Heart left ventricle (tissue), 16 donors: ENCODE measurements at regions not wholly inside any gene's neighbourhood (a gene's known extent, or its start where the extent isn't known, plus 50 kb on each side); places are given as distances from the start of the nearest gene placed in this dataset.

Source experiments
- ATAC-seq, 4 donors: fragments of 200-7000 bp; cut with Tn5 transposase; one replicate each; pipeline ENCODE4 v1.9.1; 2020 to 2022; ENCODE audit warnings: moderate library complexity in 4 of 4, mild to moderate bottlenecking in 3 of 4, moderate number of reproducible peaks in 1 of 4
- DNase-seq, 5 donors: peaks; one replicate each; pipeline ENCODE4 v3.0.0-alpha.2; 2020
- H3K27ac ChIP-seq, 12 donors: fragments of 200-600 bp; sonication (generic) in 4 of 12; one replicate each; pipeline versions ENCODE4 v1.5.0 to v1.8.0; 2016 to 2022; ENCODE audit warnings: mild to moderate bottlenecking in 2 of 12
- H3K27me3 ChIP-seq, 9 donors: fragments of 200-600 bp; sonication (generic) in 2 of 9; one replicate each; pipeline versions ENCODE4 v1.5.1 to v1.8.0; 2016 to 2022; ENCODE audit warnings: mild to moderate bottlenecking in 3 of 9
- H3K36me3 ChIP-seq, 9 donors: fragments of 200-600 bp; sonication (generic) in 2 of 9; one replicate each; pipeline versions ENCODE4 v1.5.0 to v1.8.0; 2018 to 2022; ENCODE audit warnings: mild to moderate bottlenecking in 2 of 9
- H3K4me1 ChIP-seq, 12 donors: fragments of 200-600 bp; sonication (generic) in 4 of 12; one replicate each; pipeline versions ENCODE4 v1.5.0 to v1.8.0; 2016 to 2022; ENCODE audit warnings: mild to moderate bottlenecking in 3 of 12
- H3K4me3 ChIP-seq, 12 donors: fragments of 200-600 bp; sonication (generic) in 4 of 12; one replicate each; pipeline versions ENCODE4 v1.5.0 to v1.8.0; 2017 to 2022; ENCODE audit warnings: mild to moderate bottlenecking in 9 of 12, moderate library complexity in 4 of 12
- H3K9me3 ChIP-seq, 12 donors: fragments of 200-600 bp; sonication (generic) in 4 of 12; one replicate each; pipeline versions ENCODE4 v1.5.0 to v1.8.0; 2016 to 2022; ENCODE audit warnings: mild to moderate bottlenecking in 1 of 12
- CTCF ChIP-seq, 12 donors: fragments of 200-600 bp; sonication (generic) in 4 of 12; IDR thresholded peaks; one replicate each; pipeline versions ENCODE4 v1.5.0 to v1.8.0; 2018 to 2022; ENCODE audit warnings: antibody characterized with exemption in 12 of 12, mild to moderate bottlenecking in 5 of 12
- POLR2A ChIP-seq, 2 donors: fragments of 450-650 bp; IDR thresholded peaks; one replicate each; pipeline ENCODE4 v1.6.1; 2017; ENCODE audit warnings: antibody characterized with exemption in 2 of 2, mild to moderate bottlenecking in 2 of 2, moderate library complexity in 2 of 2
- WGBS, 4 donors: extraction: QIAGEN DNeasy Blood & Tissue Kit in 2 of 4; methylation state at CpG; one replicate each; pipeline versions ENCODE4 v1.1.5 to v1.1.7; 2013 to 2018; 5-methylcytosine and 5-hydroxymethylcytosine counted together
- intact Hi-C, 10 donors: fragments of 100-400 bp; cut with DNase I; formaldehyde crosslinking; loops; one replicate each; pipeline versions ENCODE4 v1.11.1 to v1.14.2; 2022
- donor health status: ischemic (EF 13 %, LVEDD 7.1; RV severe dilation, severe dysfunction).
- donor health status: healthy with polysubstance abuse.
- donor health status: DM: no; HTN: yes; CAD: no.
- donor health status: DM: no; HTN: no; CAD: no.
- donor health status: ischemic (EF 25% LVEDD 6.9; RV normal size, moderate dysfunction).
- donor health status: ischemic (EF 25% LVEDD 5.7; RV mildly dilated, moderate dysfunction).
- donor health status: healthy.
- donor health status: DM: yes; HTN: yes; CAD: no.
- donor health status: ischemic (EF 35%, LVEDD 5.7; RV mildly dilated, moderate dysfunction).
- donor health status: nonischemic (EF 11% LVEDD 7.7; RV severe dilation, severe dysfunction).
- donor health status: DM: yes; HTN: yes; CAD: no.
- donor health status: PGD.
- donor health status: ischemic (EF 29% LVEDD 5.4; RV normal size, mild dysfunction).
- donor health status: nonischemic (EF 23%, LVEDD 6.1; RV moderate dilation, normal function).

GRCh38 chr14:30450631-30451545, 108.1 kb upstream of the G2E3 start:
- no peak for TF ChIP-seq POLR2A (IDR thresholded peaks at IDR 0.05)
- no peak for TF ChIP-seq CTCF (IDR thresholded peaks at IDR 0.05)
- 54 to 60% (median 56%) methylated on average over 8 of the region's 8 CpGs for WGBS, 4 donors
- peaks cover 0 to 12% (median 0%) of the 10 kb centered on the region in 12 donors for H3K4me1 ChIP-seq
- H3K27ac ChIP-seq, result peak overlapping the region in 5 of 12 donors; percentile 6 to 59 (median 29)
- H3K36me3 ChIP-seq, result no peaks in the 10 kb centered on the region
- intact Hi-C loops, result no loop called here
- peak; percentile 84 to 94 (median 89) for ATAC-seq
- H3K9me3 ChIP-seq, result no peaks in the 10 kb centered on the region
- H3K4me3 ChIP-seq, result no peak overlapping the region
- H3K27me3 ChIP-seq, result no peaks in the 10 kb centered on the region
- peak in 1 of 5 donors; percentile 39 for DNase-seq

GRCh38 chr14:30456296-30456695, 102.7 kb upstream of the G2E3 start:
- TF ChIP-seq POLR2A (IDR thresholded peaks at IDR 0.05) (no peak), CTCF (IDR thresholded peaks at IDR 0.05) (no peak)
- Histone ChIP-seq H3K27ac (no peak overlapping the region), H3K4me1 (no peaks in the 10 kb centered on the region), H3K27me3 (no peaks in the 10 kb centered on the region), H3K4me3 (no peak overlapping the region), H3K9me3 (no peaks in the 10 kb centered on the region), H3K36me3 (no peaks in the 10 kb centered on the region)
- no peak for DNase-seq
- intact Hi-C loops, result no loop called here
- no peak for ATAC-seq
- 84 to 90% (median 86%) methylated on average over 2 of the region's 2 CpGs for WGBS, 4 donors

DNA sequence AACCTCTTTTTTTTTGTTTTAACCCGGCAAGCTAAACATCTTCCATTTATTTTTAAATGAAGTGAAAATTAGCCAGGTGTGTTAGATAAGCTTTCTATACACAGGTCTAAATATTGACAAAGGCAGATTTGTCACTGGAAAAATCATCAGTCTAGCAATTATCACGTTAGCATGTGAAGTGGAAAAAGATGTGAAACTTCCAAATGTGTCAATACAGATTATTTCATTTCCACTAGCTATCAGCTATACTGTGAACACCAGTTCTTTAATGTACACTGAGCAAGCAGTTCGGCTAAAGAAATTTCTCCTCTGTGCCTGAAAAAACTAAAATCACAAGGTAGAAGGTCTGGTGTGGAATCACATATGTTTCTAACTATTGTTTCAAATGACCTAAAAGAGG, 96.6 kb upstream of the G2E3 start:
- WGBS, 4 donors, result 69 to 74% (median 71%) methylated on average over 3 of the region's 3 CpGs
- no peaks in the 10 kb centered on the region for H3K36me3 ChIP-seq
- intact Hi-C loops, result no loop called here
- TF ChIP-seq CTCF (IDR thresholded peaks at IDR 0.05) (no peak), POLR2A (IDR thresholded peaks at IDR 0.05) (no peak)
- no peaks in the 10 kb centered on the region for H3K27me3 ChIP-seq
- no peaks in the 10 kb centered on the region for H3K4me1 ChIP-seq
- DNase-seq (no peak), ATAC-seq (no peak)
- H3K4me3 ChIP-seq, result no peak overlapping the region
- peaks cover 0 to 3% (median 0%) of the 10 kb centered on the region in 12 donors for H3K9me3 ChIP-seq
- H3K27ac ChIP-seq, result no peak overlapping the region

DNA sequence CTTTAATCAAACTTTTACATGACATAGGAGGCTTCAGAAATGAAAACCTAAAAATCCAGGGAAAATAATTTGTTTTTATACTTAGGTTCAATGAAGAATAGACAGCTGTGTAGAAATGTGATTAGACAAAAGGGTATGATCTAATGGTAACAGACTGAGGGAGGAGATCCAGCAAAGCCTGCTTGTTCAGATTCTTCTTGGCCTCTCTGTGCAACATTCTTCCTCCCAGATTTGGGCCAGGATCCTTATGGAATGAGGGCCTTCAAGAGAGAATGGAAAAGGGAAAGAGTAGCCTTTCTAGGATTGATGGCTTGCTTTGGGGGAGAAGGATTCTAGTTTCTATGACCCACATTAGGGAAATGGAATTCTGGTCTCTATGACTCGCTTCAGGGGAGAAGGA, 94.5 kb upstream of the G2E3 start:
- Histone ChIP-seq H3K27ac (no peak overlapping the region), H3K36me3 (no peaks in the 10 kb centered on the region), H3K4me1 (no peaks in the 10 kb centered on the region), H3K9me3 (peaks cover 0 to 3% (median 0%) of the 10 kb centered on the region in 12 donors), H3K27me3 (no peaks in the 10 kb centered on the region), H3K4me3 (no peak overlapping the region)
- intact Hi-C loops, result no loop called here
- 73 to 82% (median 77%) methylated on average over 1 of the region's 1 CpG for WGBS, 4 donors
- no peak for DNase-seq
- no peak for ATAC-seq
- no peak for TF ChIP-seq CTCF (IDR thresholded peaks at IDR 0.05)
- no peak for TF ChIP-seq POLR2A (IDR thresholded peaks at IDR 0.05)
